Heart left ventricle (tissue), 16 donors: ENCODE measurements at regions not wholly inside any gene's neighbourhood (a gene's known extent, or its start where the extent isn't known, plus 50 kb on each side); places are given as distances from the start of the nearest gene placed in this dataset.

Experiments
- ATAC-seq, 4 donors: fragments of 200-7000 bp; cut with Tn5 transposase; one replicate each; pipeline ENCODE4 v1.9.1; 2020 to 2022; ENCODE audit warnings: moderate library complexity in 4 of 4, mild to moderate bottlenecking in 3 of 4, moderate number of reproducible peaks in 1 of 4
- DNase-seq, 5 donors: peaks; one replicate each; pipeline ENCODE4 v3.0.0-alpha.2; 2020
- H3K27ac ChIP-seq, 12 donors: fragments of 200-600 bp; sonication (generic) in 4 of 12; one replicate each; pipeline versions ENCODE4 v1.5.0 to v1.8.0; 2016 to 2022; ENCODE audit warnings: mild to moderate bottlenecking in 2 of 12
- H3K27me3 ChIP-seq, 9 donors: fragments of 200-600 bp; sonication (generic) in 2 of 9; one replicate each; pipeline versions ENCODE4 v1.5.1 to v1.8.0; 2016 to 2022; ENCODE audit warnings: mild to moderate bottlenecking in 3 of 9
- H3K36me3 ChIP-seq, 9 donors: fragments of 200-600 bp; sonication (generic) in 2 of 9; one replicate each; pipeline versions ENCODE4 v1.5.0 to v1.8.0; 2018 to 2022; ENCODE audit warnings: mild to moderate bottlenecking in 2 of 9
- H3K4me1 ChIP-seq, 12 donors: fragments of 200-600 bp; sonication (generic) in 4 of 12; one replicate each; pipeline versions ENCODE4 v1.5.0 to v1.8.0; 2016 to 2022; ENCODE audit warnings: mild to moderate bottlenecking in 3 of 12
- H3K4me3 ChIP-seq, 12 donors: fragments of 200-600 bp; sonication (generic) in 4 of 12; one replicate each; pipeline versions ENCODE4 v1.5.0 to v1.8.0; 2017 to 2022; ENCODE audit warnings: mild to moderate bottlenecking in 9 of 12, moderate library complexity in 4 of 12
- H3K9me3 ChIP-seq, 12 donors: fragments of 200-600 bp; sonication (generic) in 4 of 12; one replicate each; pipeline versions ENCODE4 v1.5.0 to v1.8.0; 2016 to 2022; ENCODE audit warnings: mild to moderate bottlenecking in 1 of 12
- CTCF ChIP-seq, 12 donors: fragments of 200-600 bp; sonication (generic) in 4 of 12; IDR thresholded peaks; one replicate each; pipeline versions ENCODE4 v1.5.0 to v1.8.0; 2018 to 2022; ENCODE audit warnings: antibody characterized with exemption in 12 of 12, mild to moderate bottlenecking in 5 of 12
- POLR2A ChIP-seq, 2 donors: fragments of 450-650 bp; IDR thresholded peaks; one replicate each; pipeline ENCODE4 v1.6.1; 2017; ENCODE audit warnings: antibody characterized with exemption in 2 of 2, mild to moderate bottlenecking in 2 of 2, moderate library complexity in 2 of 2
- WGBS, 4 donors: extraction: QIAGEN DNeasy Blood & Tissue Kit in 2 of 4; methylation state at CpG; one replicate each; pipeline versions ENCODE4 v1.1.5 to v1.1.7; 2013 to 2018; 5-methylcytosine and 5-hydroxymethylcytosine counted together
- intact Hi-C, 10 donors: fragments of 100-400 bp; cut with DNase I; formaldehyde crosslinking; loops; one replicate each; pipeline versions ENCODE4 v1.11.1 to v1.14.2; 2022
- donor health status: ischemic (EF 13 %, LVEDD 7.1; RV severe dilation, severe dysfunction).
- donor health status: healthy with polysubstance abuse.
- donor health status: DM: no; HTN: yes; CAD: no.
- donor health status: DM: no; HTN: no; CAD: no.
- donor health status: ischemic (EF 25% LVEDD 6.9; RV normal size, moderate dysfunction).
- donor health status: ischemic (EF 25% LVEDD 5.7; RV mildly dilated, moderate dysfunction).
- donor health status: healthy.
- donor health status: DM: yes; HTN: yes; CAD: no.
- donor health status: ischemic (EF 35%, LVEDD 5.7; RV mildly dilated, moderate dysfunction).
- donor health status: nonischemic (EF 11% LVEDD 7.7; RV severe dilation, severe dysfunction).
- donor health status: DM: yes; HTN: yes; CAD: no.
- donor health status: PGD.
- donor health status: ischemic (EF 29% LVEDD 5.4; RV normal size, mild dysfunction).
- donor health status: nonischemic (EF 23%, LVEDD 6.1; RV moderate dilation, normal function).

- Histone ChIP-seq H3K4me1 (peaks cover 0 to 17% (median 0%) of the 10 kb centered on the region in 12 donors), H3K27me3 (peaks cover 0 to 5% (median 0%) of the 10 kb centered on the region in 9 donors), H3K36me3 (no peaks in the 10 kb centered on the region), H3K27ac (peak overlapping the region in 6 of 12 donors; percentile 0 to 46 (median 20)), H3K9me3 (no peaks in the 10 kb centered on the region), H3K4me3 (peak overlapping the region in 2 of 12 donors; percentile 5 to 15)
- intact Hi-C loops, result no loop called here
- ATAC-seq (peak; percentile 55 to 74 (median 66)), DNase-seq (peak in 4 of 5 donors; percentile 38 to 70 (median 54))
- TF ChIP-seq CTCF (IDR thresholded peaks at IDR 0.05), result no peak
- WGBS, 4 donors, result 48 to 65% (median 56%) methylated on average over 23 to 24 of the region's 24 CpGs
These were observed 560.8 kb downstream of the BNC2 start for GRCh38 chr9:16309469-16310271.

- Histone ChIP-seq H3K36me3 (no peaks in the 10 kb centered on the region), H3K27me3 (peaks cover 0 to 5% (median 0%) of the 10 kb centered on the region in 9 donors), H3K4me1 (peaks cover 0 to 17% (median 0%) of the 10 kb centered on the region in 12 donors), H3K27ac (peak overlapping the region in 4 of 12 donors; percentile 10 to 46 (median 25)), H3K4me3 (peak overlapping the region in 1 of 12 donors; percentile 5), H3K9me3 (no peaks in the 10 kb centered on the region)
- peak in 1 of 5 donors; percentile 62 for DNase-seq
- 48 to 54% (median 53%) methylated on average over 20 to 26 of the region's 26 CpGs for WGBS, 4 donors
- ATAC-seq, result peak in 3 of 4 donors; percentile 51 to 59 (median 53)
- TF ChIP-seq CTCF (IDR thresholded peaks at IDR 0.05), result no peak
- no peak for TF ChIP-seq POLR2A (IDR thresholded peaks at IDR 0.05)
- intact Hi-C loops, result no loop called here
These were observed 560.0 kb downstream of the BNC2 start for GRCh38 chr9:16310278-16311110.

DNA sequence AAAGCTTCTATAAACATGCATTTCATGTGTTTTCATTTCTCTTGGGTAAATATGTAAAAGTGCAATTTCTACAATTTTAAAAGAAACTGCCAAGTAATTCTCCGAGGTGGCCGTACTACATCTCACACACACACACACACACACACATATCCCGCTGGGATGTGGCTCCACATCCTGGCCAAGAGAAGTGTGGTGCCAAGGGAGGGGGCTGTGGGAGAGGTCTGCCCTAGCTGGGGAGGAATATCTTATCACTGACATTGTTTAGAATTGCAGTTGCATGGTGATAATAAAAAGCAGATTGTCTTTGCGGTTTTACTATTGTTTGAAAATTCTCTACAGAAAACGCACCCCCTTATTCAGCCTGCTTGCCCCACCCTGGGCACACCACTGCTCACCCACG is 558.4 kb downstream of the BNC2 start:
- no peak overlapping the region for H3K4me3 ChIP-seq
- DNase-seq, result no peak

More for the DNA sequence above, 558.4 kb downstream of the BNC2 start:
- Histone ChIP-seq H3K27ac (no peak overlapping the region), H3K27me3 (peaks cover 0 to 5% (median 0%) of the 10 kb centered on the region in 9 donors), H3K4me1 (peaks cover 0 to 17% (median 0%) of the 10 kb centered on the region in 12 donors), H3K9me3 (no peaks in the 10 kb centered on the region), H3K36me3 (no peaks in the 10 kb centered on the region)
- no peak for ATAC-seq
- no peak for TF ChIP-seq CTCF (IDR thresholded peaks at IDR 0.05)
- no peak for TF ChIP-seq POLR2A (IDR thresholded peaks at IDR 0.05)
- intact Hi-C loops, result no loop called here
- WGBS, 4 donors, result 54 to 60% (median 55%) methylated on average over 6 of the region's 6 CpGs
